Pancreas (tissue), 10 donors: ENCODE measurements at regions not wholly inside any gene's neighbourhood (a gene's known extent, or its start where the extent isn't known, plus 50 kb on each side); places are given as distances from the start of the nearest gene placed in this dataset.
"Not testable (repeated sequence)": the region's sequence is repeated elsewhere in the genome, so short reads cannot be mapped to it uniquely, and the experiment has no call there.

ENCODE experiments used
- ATAC-seq, 4 donors: fragments of 200-7000 bp; cut with Tn5 transposase; one replicate each; pipeline versions ENCODE4 v1.8.0 to v1.9.1; 2020; ENCODE audit warnings: mild to moderate bottlenecking in 4 of 4, moderate library complexity in 4 of 4
- DNase-seq, 6 donors: peaks; one replicate each; pipeline ENCODE4 v3.0.0-alpha.2; 2020
- FAIRE-seq: peaks from 2 replicates; lab custom pipeline; 2012; peaks lifted over from hg19 to GRCh38; lab: Jason Lieb, UNC
- H3K27ac ChIP-seq, 4 donors: fragments of 200-600 bp; sonication (generic); 1 replicate in 3 of 4; 2 replicates in 1 of 4; pipeline versions ENCODE4 v1.5.0 to v1.8.0; 2020
- H3K27me3 ChIP-seq, 4 donors: fragments of 200-600 bp; one replicate each; pipeline ENCODE4 v1.8.0; 2021
- H3K36me3 ChIP-seq, 3 donors: fragments of 200-600 bp; sonication (generic) in 1 of 3; one replicate each; pipeline versions ENCODE4 v1.5.0 to v1.8.0; 2020 to 2021
- H3K4me1 ChIP-seq, 3 donors: fragments of 200-600 bp; one replicate each; pipeline ENCODE4 v1.8.0; 2021
- H3K4me3 ChIP-seq, 4 donors: fragments of 200-600 bp; sonication (generic) in 2 of 4; one replicate each; pipeline versions ENCODE4 v1.5.0 to v1.8.0; 2020 to 2021
- H3K9me3 ChIP-seq, 4 donors: fragments of 200-600 bp; one replicate each; pipeline ENCODE4 v1.8.0; 2021
- CTCF ChIP-seq, 4 donors: fragments of 200-600 bp; sonication (generic) in 3 of 4; IDR thresholded peaks; one replicate each; pipeline versions ENCODE4 v1.5.0 to v1.8.0; 2021; ENCODE audit warnings: antibody characterized with exemption in 4 of 4
- WGBS, 2 donors: extraction: QIAGEN DNeasy Blood & Tissue Kit; methylation state at CpG; one replicate each; pipeline ENCODE4 v1.1.7; 2013; 5-methylcytosine and 5-hydroxymethylcytosine counted together
- intact Hi-C, 3 donors: fragments of 100-400 bp; cut with DNase I; formaldehyde crosslinking; loops; one replicate each; pipeline versions ENCODE4 v1.11.1 to v1.14.2; 2022
- donor health status: healthy with polysubstance abuse.
- donor health status: DM: no; HTN: no; CAD: no; lungs with moderate emphysema.
- donor health status: DM: no; HTN: no; CAD: no.
- donor health status: control.
- donor health status: control.
- donor health status: Bipolar disorder and iron deficiency.
- donor health status: DM: yes; HTN: yes; CAD: no.
- donor health status: DM: no; HTN: no; CAD: no.
- donor health status: DM: no; HTN: no; CAD: no.
- donor health status: DM: yes; HTN: yes; CAD: no.

- 91 to 92% methylated on average over 10 of the region's 10 CpGs for WGBS, 2 donors
- intact Hi-C loops, result no loop called here
- no peak for ATAC-seq
Measured at GRCh38 chr6:11931296-11932035, 80.6 kb upstream of the HIVEP1 start.

GRCh38 chr6:11930834-11931233, 81.3 kb upstream of the HIVEP1 start:
- 86 to 96% methylated on average over 6 of the region's 6 CpGs for WGBS, 2 donors
- H3K4me3 ChIP-seq, H3K27ac ChIP-seq, DNase-seq, H3K27me3 ChIP-seq, H3K9me3 ChIP-seq, intact Hi-C loops, H3K36me3 ChIP-seq, H3K4me1 ChIP-seq, FAIRE-seq, ATAC-seq: not testable (repeated sequence)

More at GRCh38 chr6:11931296-11932035, 80.6 kb upstream of the HIVEP1 start:
- no peak for DNase-seq
- no peaks in the 10 kb centered on the region for H3K9me3 ChIP-seq
- FAIRE-seq, result no peak
- H3K4me3 ChIP-seq, result no peak overlapping the region
- no peak overlapping the region for H3K27ac ChIP-seq
- H3K4me1 ChIP-seq, result no peaks in the 10 kb centered on the region
- no peaks in the 10 kb centered on the region for H3K36me3 ChIP-seq
- no peak for TF ChIP-seq CTCF (IDR thresholded peaks at IDR 0.05)
- H3K27me3 ChIP-seq, result no peaks in the 10 kb centered on the region

- H3K4me3 ChIP-seq, result no peak overlapping the region
- H3K9me3 ChIP-seq, result no peaks in the 10 kb centered on the region
- no peak overlapping the region for H3K27ac ChIP-seq
- WGBS, 2 donors, result 55 to 58% methylated on average over 2 of the region's 2 CpGs
- DNase-seq, result no peak
- ATAC-seq, result no peak
- FAIRE-seq, result no peak
- H3K36me3 ChIP-seq, result no peaks in the 10 kb centered on the region
- no peaks in the 10 kb centered on the region for H3K4me1 ChIP-seq
- no peak for TF ChIP-seq CTCF (IDR thresholded peaks at IDR 0.05)
- intact Hi-C loops, result no loop called here
- no peaks in the 10 kb centered on the region for H3K27me3 ChIP-seq
Measured at GRCh38 chr6:11930240-11930639, 81.9 kb upstream of the HIVEP1 start.

GRCh38 chr6:11929241-11929835, 82.8 kb upstream of the HIVEP1 start:
- Histone ChIP-seq H3K4me3 (no peak overlapping the region), H3K36me3 (no peaks in the 10 kb centered on the region), H3K27ac (no peak overlapping the region), H3K4me1 (no peaks in the 10 kb centered on the region), H3K27me3 (no peaks in the 10 kb centered on the region), H3K9me3 (no peaks in the 10 kb centered on the region)
- TF ChIP-seq CTCF (IDR thresholded peaks at IDR 0.05), result no peak
- 64 to 65% methylated on average over 8 of the region's 8 CpGs for WGBS, 2 donors
- intact Hi-C loops, result no loop called here
- DNase-seq (no peak), FAIRE-seq (no peak), ATAC-seq (no peak)

- 90 to 93% methylated on average over 2 of the region's 2 CpGs for WGBS, 2 donors
- Histone ChIP-seq H3K4me3 (no peak overlapping the region), H3K9me3 (no peaks in the 10 kb centered on the region), H3K4me1 (no peaks in the 10 kb centered on the region), H3K36me3 (no peaks in the 10 kb centered on the region), H3K27ac (no peak overlapping the region), H3K27me3 (no peaks in the 10 kb centered on the region)
- intact Hi-C loops, result no loop called here
- TF ChIP-seq CTCF (IDR thresholded peaks at IDR 0.05), result no peak
- no peak for FAIRE-seq
- DNase-seq, result no peak
- ATAC-seq, result no peak
Measured at GRCh38 chr6:11926594-11927407, 85.3 kb upstream of the HIVEP1 start.
